ENCODE measurements at regions not wholly inside any gene's neighbourhood (a gene's known extent, or its start where the extent isn't known, plus 50 kb on each side); places are given as distances from the start of the nearest gene placed in this dataset.

- H3K27ac Mint-ChIP-seq, result no peak overlapping the region
- Histone ChIP-seq H3K79me2 (ENCODE audit: insufficient read depth, low read length) (no peaks in the 10 kb centered on the region), H3K9ac (ENCODE audit: insufficient read depth, low read length, poor library complexity, severe bottlenecking) (no peak overlapping the region), H4K20me1 (ENCODE audit: insufficient read depth, low read length) (no peaks in the 10 kb centered on the region), H3K36me3 (replicated peaks in 1 of 2; ENCODE audit: control insufficient read depth in 1 of 2, insufficient read depth in 2 of 2, low read length in 2 of 2) (no peaks in the 10 kb centered on the region), H3K27me3 (ENCODE audit: control insufficient read depth in 2 of 2, insufficient read depth in 2 of 2, low read length in 2 of 2) (no peaks in the 10 kb centered on the region), H3K4me2 (replicated peaks; ENCODE audit: extremely low read depth, low read length, poor library complexity, severe bottlenecking) (no peak overlapping the region), H3K27ac (ENCODE audit: low read depth in 1 of 2, low read length in 2 of 2) (no peak overlapping the region), H2AFZ (ENCODE audit: insufficient read depth, low read depth, low read length, poor library complexity, severe bottlenecking) (no peak overlapping the region), H3K9me3 (replicated peaks in 1 of 2; ENCODE audit: control insufficient read depth in 1 of 2, insufficient read depth in 1 of 2, low read length in 2 of 2) (no peaks in the 10 kb centered on the region), H3K4me1 (ENCODE audit: control insufficient read depth in 1 of 2, insufficient read depth in 2 of 2, low read length in 2 of 2) (no peaks in the 10 kb centered on the region), H3K4me3 (replicated peaks in 1 of 3; ENCODE audit: low read depth in 2 of 3, low read length in 3 of 3) (no peak overlapping the region)
- H3K27me3 Mint-ChIP-seq (ENCODE audit: low read depth in 3 of 3), result no peaks in the 10 kb centered on the region
- no peak for DNase-seq
- intact Hi-C loops (cut with micrococcal nuclease), result no loop called here
- no peaks in the 10 kb centered on the region for H3K4me1 Mint-ChIP-seq
- TF ChIP-seq, protein P1, sequence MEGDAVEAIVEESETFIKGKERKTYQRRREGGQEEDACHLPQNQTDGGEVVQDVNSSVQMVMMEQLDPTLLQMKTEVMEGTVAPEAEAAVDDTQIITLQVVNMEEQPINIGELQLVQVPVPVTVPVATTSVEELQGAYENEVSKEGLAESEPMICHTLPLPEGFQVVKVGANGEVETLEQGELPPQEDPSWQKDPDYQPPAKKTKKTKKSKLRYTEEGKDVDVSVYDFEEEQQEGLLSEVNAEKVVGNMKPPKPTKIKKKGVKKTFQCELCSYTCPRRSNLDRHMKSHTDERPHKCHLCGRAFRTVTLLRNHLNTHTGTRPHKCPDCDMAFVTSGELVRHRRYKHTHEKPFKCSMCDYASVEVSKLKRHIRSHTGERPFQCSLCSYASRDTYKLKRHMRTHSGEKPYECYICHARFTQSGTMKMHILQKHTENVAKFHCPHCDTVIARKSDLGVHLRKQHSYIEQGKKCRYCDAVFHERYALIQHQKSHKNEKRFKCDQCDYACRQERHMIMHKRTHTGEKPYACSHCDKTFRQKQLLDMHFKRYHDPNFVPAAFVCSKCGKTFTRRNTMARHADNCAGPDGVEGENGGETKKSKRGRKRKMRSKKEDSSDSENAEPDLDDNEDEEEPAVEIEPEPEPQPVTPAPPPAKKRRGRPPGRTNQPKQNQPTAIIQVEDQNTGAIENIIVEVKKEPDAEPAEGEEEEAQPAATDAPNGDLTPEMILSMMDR (IDR thresholded peaks at IDR 0.05), result no peak
- H3K9me3 Mint-ChIP-seq, result peaks cover 0 to 4% (median 2%) of the 10 kb centered on the region in 7 donors
- H3K4me3 Mint-ChIP-seq, result no peak overlapping the region
- H3K36me3 Mint-ChIP-seq, result no peaks in the 10 kb centered on the region
- whole genome bisulfite sequencing (ENCODE audit: insufficient coverage), result 69% methylated on average over 2 of the region's 4 CpGs
Measured at GRCh38 chr13:34853161-34853560, 88.9 kb upstream of the NBEA start.

DNA sequence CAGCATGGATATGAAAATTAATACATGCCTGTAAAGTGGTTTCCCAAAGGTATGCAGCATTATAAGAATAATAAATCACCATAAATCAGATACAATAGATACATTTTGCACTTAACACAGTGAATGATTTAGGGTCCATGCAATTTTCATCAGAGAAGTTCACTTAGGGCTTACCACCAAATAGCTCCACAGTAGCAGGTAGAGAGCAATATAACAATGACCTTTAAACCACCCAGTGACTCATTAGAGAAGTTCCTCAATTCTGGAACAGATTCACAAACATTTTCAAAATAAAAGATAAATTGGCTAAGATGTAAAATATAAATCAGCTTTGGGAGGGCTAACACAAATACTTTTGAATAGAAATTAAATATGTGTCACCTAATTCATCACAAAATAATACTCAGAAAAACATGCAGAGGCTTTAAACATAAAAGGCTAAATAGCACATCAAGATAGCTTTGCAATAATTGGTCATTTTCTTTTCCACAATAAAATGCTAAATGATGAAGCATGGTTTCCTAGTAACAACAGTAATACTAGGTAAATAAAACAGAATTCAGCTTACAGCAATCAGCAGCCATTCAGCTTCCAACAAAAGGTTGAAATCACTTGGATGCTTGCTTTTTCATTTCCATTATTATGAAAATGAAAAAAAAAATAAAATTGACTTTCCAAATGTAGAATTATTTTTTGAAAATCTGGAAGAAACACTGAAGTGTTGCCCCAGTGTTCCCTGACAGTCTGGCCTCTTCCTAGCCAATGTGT is 84.3 kb upstream of the NBEA start:
- Histone ChIP-seq H3K36me3 (replicated peaks in 1 of 2; ENCODE audit: control insufficient read depth in 1 of 2, insufficient read depth in 2 of 2, low read length in 2 of 2) (no peaks in the 10 kb centered on the region), H4K20me1 (ENCODE audit: insufficient read depth, low read length) (no peaks in the 10 kb centered on the region), H3K27me3 (ENCODE audit: control insufficient read depth in 2 of 2, insufficient read depth in 2 of 2, low read length in 2 of 2) (no peaks in the 10 kb centered on the region), H3K4me1 (ENCODE audit: control insufficient read depth in 1 of 2, insufficient read depth in 2 of 2, low read length in 2 of 2) (no peaks in the 10 kb centered on the region), H3K4me3 (replicated peaks in 1 of 3; ENCODE audit: low read depth in 2 of 3, low read length in 3 of 3) (no peak overlapping the region), H2AFZ (ENCODE audit: insufficient read depth, low read depth, low read length, poor library complexity, severe bottlenecking) (no peak overlapping the region), H3K4me2 (replicated peaks; ENCODE audit: extremely low read depth, low read length, poor library complexity, severe bottlenecking) (no peak overlapping the region), H3K79me2 (ENCODE audit: insufficient read depth, low read length) (no peaks in the 10 kb centered on the region), H3K27ac (ENCODE audit: low read depth in 1 of 2, low read length in 2 of 2) (no peak overlapping the region), H3K9me3 (replicated peaks in 1 of 2; ENCODE audit: control insufficient read depth in 1 of 2, insufficient read depth in 1 of 2, low read length in 2 of 2) (peaks cover 0 to 4% of the 10 kb centered on the region in 2 donors), H3K9ac (ENCODE audit: insufficient read depth, low read length, poor library complexity, severe bottlenecking) (no peak overlapping the region)
- no peak for DNase-seq
- TF ChIP-seq, protein P1 (IDR thresholded peaks at IDR 0.05), result no peak
- intact Hi-C loops (cut with micrococcal nuclease), result no loop called here
- Mint-ChIP-seq H3K27ac (no peak overlapping the region), H3K36me3 (no peaks in the 10 kb centered on the region), H3K9me3 (peaks cover 0 to 7% (median 4%) of the 10 kb centered on the region in 7 donors), H3K4me3 (no peak overlapping the region), H3K27me3 (ENCODE audit: low read depth in 3 of 3) (no peaks in the 10 kb centered on the region), H3K4me1 (no peaks in the 10 kb centered on the region)
